Coronary artery (tissue), 2 donors: ENCODE measurements at regions not wholly inside any gene's neighbourhood (a gene's known extent, or its start where the extent isn't known, plus 50 kb on each side); places are given as distances from the start of the nearest gene placed in this dataset.

ENCODE experiments used
- DNase-seq: peaks from one replicate; pipeline ENCODE4 v3.0.0-alpha.2; 2017; ENCODE audit warnings: low spot score
- H3K27ac ChIP-seq, 2 donors: fragments of 200-600 bp; sonication (generic); one replicate each; pipeline ENCODE4 v1.5.1; 2016 to 2019
- H3K4me3 ChIP-seq: fragments of 200-600 bp; sonication (generic); 2 replicates; pipeline ENCODE4 v1.5.1; 2016; ENCODE audit warnings: mild to moderate bottlenecking, moderate library complexity
- CTCF ChIP-seq: fragments of 200-600 bp; sonication (generic); IDR thresholded peaks from one replicate; pipeline ENCODE4 v1.5.1; 2019; ENCODE audit warnings: antibody characterized with exemption

DNA sequence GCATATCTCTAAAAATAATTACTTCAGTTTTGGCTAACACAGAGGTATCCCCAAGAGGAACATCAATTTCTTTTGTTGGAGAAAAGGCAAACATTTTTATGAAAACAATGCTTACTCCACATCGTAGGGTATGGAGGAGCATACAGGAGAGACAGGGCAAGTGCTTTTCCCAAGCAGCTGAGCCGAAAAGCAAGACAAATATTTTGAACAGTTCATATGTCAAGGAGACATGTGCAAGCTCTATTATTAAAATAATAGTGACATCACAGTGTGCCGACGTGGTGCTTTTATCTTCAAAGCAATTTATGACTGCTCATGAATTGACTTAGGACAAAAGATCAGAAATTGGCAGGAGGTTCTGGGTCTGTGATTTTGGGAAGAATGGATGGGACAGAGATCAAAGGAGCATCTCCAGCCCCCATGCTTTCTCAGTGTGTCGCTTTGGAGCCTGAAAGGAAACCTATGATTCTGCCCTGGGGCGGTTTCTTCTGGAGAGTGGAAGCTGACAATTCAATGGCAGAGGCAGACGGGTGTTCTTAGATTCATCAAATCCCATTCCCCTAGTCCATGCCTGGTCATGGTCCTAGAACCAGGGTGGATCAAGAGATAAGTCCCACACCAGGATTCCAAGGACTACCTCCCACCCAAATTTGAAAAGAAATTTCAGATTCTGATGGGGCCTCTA, 97.1 kb downstream of the JCAD start:
- no peak overlapping the region for H3K4me3 ChIP-seq
- no peak for TF ChIP-seq CTCF
- no peak overlapping the region for H3K27ac ChIP-seq
- DNase-seq = no peak

DNA sequence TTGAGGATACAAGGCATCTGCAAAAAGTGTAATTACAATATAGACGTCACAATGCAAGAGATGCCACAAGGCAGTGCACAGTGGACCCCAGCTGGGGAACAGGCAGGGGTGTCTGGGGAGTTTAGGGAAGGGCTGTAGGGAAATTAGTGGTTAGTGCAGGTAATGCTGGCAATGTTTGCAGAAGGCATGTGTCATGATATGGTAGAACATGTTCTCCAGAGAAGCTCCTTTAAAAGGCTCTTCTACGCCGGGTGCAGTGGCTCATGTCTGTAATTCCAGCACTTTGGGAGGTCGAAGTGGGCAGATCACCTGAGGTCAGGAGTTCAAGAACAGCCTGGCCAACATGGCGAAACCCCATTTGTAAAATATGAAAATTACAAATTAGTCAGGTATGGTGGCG, 98.0 kb downstream of the JCAD start:
- Histone ChIP-seq H3K4me3 (no peak overlapping the region), H3K27ac (no peak overlapping the region)
- no peak for DNase-seq
- no peak for TF ChIP-seq CTCF

- TF ChIP-seq CTCF = no peak
- no peak for DNase-seq
- Histone ChIP-seq H3K4me3 (no peak overlapping the region), H3K27ac (no peak overlapping the region)
Measured at GRCh38 chr10:29960261-29960660, 99.1 kb downstream of the JCAD start.

- TF ChIP-seq CTCF = no peak
- no peak for DNase-seq
- Histone ChIP-seq H3K4me3 (no peak overlapping the region), H3K27ac (no peak overlapping the region)
Measured at GRCh38 chr10:29959586-29959985, 99.8 kb downstream of the JCAD start.

DNA sequence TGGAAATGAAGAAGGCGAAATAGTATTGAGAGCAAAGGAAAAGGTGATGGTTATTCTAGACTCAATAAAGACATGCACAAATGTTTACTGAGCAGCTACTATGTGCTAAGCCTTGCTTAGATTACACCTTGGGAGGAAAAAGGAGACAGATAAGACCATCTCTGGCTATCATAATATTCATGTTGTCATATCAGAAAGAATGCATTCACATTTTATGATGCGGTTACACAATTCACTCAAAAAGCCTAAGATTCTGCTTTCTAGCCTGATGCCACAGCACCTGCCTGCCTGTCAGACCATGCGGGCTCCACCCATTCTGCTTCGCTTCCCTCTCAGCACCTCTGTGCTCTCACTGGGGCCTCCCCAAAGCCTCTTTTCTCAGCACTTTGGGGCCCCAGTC, 100.9 kb downstream of the JCAD start:
- Histone ChIP-seq H3K27ac (peak overlapping the region; percentile 56 to 80), H3K4me3 (no peak overlapping the region)
- TF ChIP-seq CTCF = no peak
- DNase-seq = no peak

- peak overlapping the region; percentile 56 to 80 for H3K27ac ChIP-seq
- no peak for TF ChIP-seq CTCF
- DNase-seq = peak; percentile 96
- H3K4me3 ChIP-seq = no peak overlapping the region
Measured at GRCh38 chr10:29957907-29958331, 101.5 kb downstream of the JCAD start.

DNA sequence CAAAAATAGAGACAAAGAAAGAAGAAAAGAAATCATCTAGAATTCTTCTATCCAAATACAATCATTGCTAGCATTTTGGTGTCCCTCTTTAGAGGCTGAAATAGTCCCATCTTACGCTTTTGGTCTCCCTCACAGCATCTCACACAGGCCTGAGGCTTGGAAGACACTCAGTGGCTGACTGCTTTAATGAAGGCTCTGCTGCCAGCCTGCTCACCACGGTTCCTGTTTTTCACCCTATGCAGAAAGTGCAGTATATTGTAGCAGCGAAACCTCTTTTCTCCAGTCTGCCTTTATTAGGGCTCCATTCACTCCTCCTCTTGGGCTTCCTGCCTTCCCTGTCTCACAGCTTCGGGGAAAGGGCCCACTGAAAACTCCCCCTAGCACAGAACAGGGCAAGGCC, 102.2 kb downstream of the JCAD start:
- no peak for DNase-seq
- no peak overlapping the region for H3K4me3 ChIP-seq
- peak overlapping the region; percentile 56 to 80 for H3K27ac ChIP-seq
- no peak for TF ChIP-seq CTCF
